GM19351 (cell line): ENCODE measurements at regions not wholly inside any gene's neighbourhood (a gene's known extent, or its start where the extent isn't known, plus 50 kb on each side); places are given as distances from the start of the nearest gene placed in this dataset.
"Not testable (repeated sequence)": the region's sequence is repeated elsewhere in the genome, so short reads cannot be mapped to it uniquely, and the experiment has no call there.

Experiments used
- ATAC-seq: cut with Tn5 transposase; IDR thresholded peaks from one replicate; pipeline ENCODE4 v1.9.1; 2021; ENCODE audit warnings: mild to moderate bottlenecking, moderate library complexity; ENCODE audit not compliant: unreplicated experiment

GRCh38 chr4:1531683-1532548 is 125.7 kb upstream of the NKX1-1 start:
- no peak for ATAC-seq

GRCh38 chr4:1530356-1530755 is 124.1 kb upstream of the NKX1-1 start:
- ATAC-seq, result no peak

GRCh38 chr4:1524761-1525160 is 118.5 kb upstream of the NKX1-1 start:
- no peak for ATAC-seq

- no peak for ATAC-seq
Measured at GRCh38 chr4:1523907-1524636, 117.8 kb upstream of the NKX1-1 start.

GRCh38 chr4:1523506-1523905 is 117.3 kb upstream of the NKX1-1 start:
- no peak for ATAC-seq

- ATAC-seq, result no peak
Measured at GRCh38 chr4:1523033-1523432, 116.8 kb upstream of the NKX1-1 start.

GRCh38 chr4:1522606-1523005 is 116.4 kb upstream of the NKX1-1 start:
- ATAC-seq, result no peak

GRCh38 chr4:1521821-1522361 is 115.6 kb upstream of the NKX1-1 start:
- ATAC-seq, result no peak

GRCh38 chr4:1520795-1521576 is 114.7 kb upstream of the NKX1-1 start:
- not testable (repeated sequence) for ATAC-seq

- ATAC-seq, result no peak
Measured at GRCh38 chr4:1519787-1520661, 113.8 kb upstream of the NKX1-1 start.

- no peak for ATAC-seq
Measured at GRCh38 chr4:1518997-1519700, 112.9 kb upstream of the NKX1-1 start.

- no peak for ATAC-seq
Measured at GRCh38 chr4:1517592-1518411, 111.6 kb upstream of the NKX1-1 start.

GRCh38 chr4:1516881-1517480 is 110.7 kb upstream of the NKX1-1 start:
- no peak for ATAC-seq

GRCh38 chr4:1516261-1516660 is 110.0 kb upstream of the NKX1-1 start:
- no peak for ATAC-seq

GRCh38 chr4:1515763-1516162 is 109.5 kb upstream of the NKX1-1 start:
- no peak for ATAC-seq

- no peak for ATAC-seq
Measured at GRCh38 chr4:1515156-1515555, 108.9 kb upstream of the NKX1-1 start.

GRCh38 chr4:1514612-1515011 is 108.4 kb upstream of the NKX1-1 start:
- no peak for ATAC-seq

- no peak for ATAC-seq
Measured at GRCh38 chr4:1513936-1514483, 107.8 kb upstream of the NKX1-1 start.
